Naive thymus-derived CD4-positive, alpha-beta T cell (primary cell): ENCODE measurements at regions not wholly inside any gene's neighbourhood (a gene's known extent, or its start where the extent isn't known, plus 50 kb on each side); places are given as distances from the start of the nearest gene placed in this dataset.

Experiments
- ATAC-seq: fragments of 150-1000 bp; cut with Tn5 transposase; 2 replicates; pipeline ENCODE4 v1.10.0; 2021; ENCODE audit warnings: mild to moderate bottlenecking, moderate library complexity
- CTCF ChIA-PET: fragments of 350-600 bp; sonication (Branson Sonifier 250); formaldehyde crosslinking; loops from one replicate; lab custom pipeline; 2021; ENCODE audit warnings: antibody characterized with exemption; lab: Charles Lee
- POLR2A ChIA-PET: fragments of 350-600 bp; sonication (Branson Sonifier 250); formaldehyde crosslinking; loops from one replicate; lab custom pipeline; 2021; ENCODE audit warnings: antibody characterized with exemption, inconsistent platforms; lab: Charles Lee
- DNase-seq, 9 donors: peaks; one replicate each; pipeline versions ENCODE4 v3.0.0 to v3.0.0-alpha.2; 2020 to 2022; ENCODE audit warnings: mixed read lengths in 1 of 9
- H3K27ac ChIP-seq: one replicate; pipeline ENCODE4 v1.7.0; 2013; ENCODE audit warnings: mild to moderate bottlenecking, low read depth, low read length, moderate library complexity
- H3K27me3 ChIP-seq, 2 donors: one replicate each; pipeline ENCODE4 v1.7.0; 2013; ENCODE audit warnings: low read length in 2 of 2, mild to moderate bottlenecking in 2 of 2, moderate library complexity in 2 of 2; ENCODE audit not compliant: control insufficient read depth in 2 of 2, insufficient read depth in 2 of 2
- H3K36me3 ChIP-seq, 3 experiments: 1 replicate in 2 of 3; 2 replicates in 1 of 3; pipeline ENCODE4 v1.7.0; 2013; ENCODE audit warnings: low read length in 3 of 3, mild to moderate bottlenecking in 3 of 3, moderate library complexity in 1 of 3; ENCODE audit not compliant: insufficient read depth in 3 of 3, control insufficient read depth in 2 of 3
- H3K4me1 ChIP-seq, 2 donors: one replicate each; pipeline ENCODE4 v1.7.0; 2013; ENCODE audit warnings: low read length in 2 of 2, mild to moderate bottlenecking in 2 of 2, moderate library complexity in 1 of 2; ENCODE audit not compliant: control insufficient read depth in 2 of 2, insufficient read depth in 2 of 2
- H3K4me3 ChIP-seq: 2 replicates; pipeline ENCODE4 v1.7.0; 2013; ENCODE audit warnings: mild to moderate bottlenecking, low read length
- H3K9me3 ChIP-seq, 3 experiments: 1 replicate in 2 of 3; 2 replicates in 1 of 3; pipeline ENCODE4 v1.7.0; 2013; ENCODE audit warnings: low read length in 3 of 3; ENCODE audit not compliant: control insufficient read depth in 2 of 3
- H3K27ac Mint-ChIP-seq, 9 donors: one replicate each; pipeline ENCODE4 v1.8.0; 2020 to 2022; ENCODE audit warnings: mixed read lengths in 9 of 9, mild to moderate bottlenecking in 8 of 9, moderate library complexity in 5 of 9, inconsistent platforms in 2 of 9
- H3K27me3 Mint-ChIP-seq, 5 donors: one replicate each; pipeline ENCODE4 v1.8.0; 2021 to 2022; ENCODE audit warnings: mixed read lengths in 5 of 5, mild to moderate bottlenecking in 1 of 5
- H3K36me3 Mint-ChIP-seq, 5 donors: one replicate each; pipeline ENCODE4 v1.8.0; 2020 to 2022; ENCODE audit warnings: mixed read lengths in 5 of 5, mild to moderate bottlenecking in 3 of 5, inconsistent platforms in 1 of 5
- H3K4me1 Mint-ChIP-seq, 7 donors: one replicate each; pipeline ENCODE4 v1.8.0; 2020 to 2022; ENCODE audit warnings: mixed read lengths in 7 of 7, mild to moderate bottlenecking in 3 of 7, inconsistent platforms in 1 of 7
- H3K4me3 Mint-ChIP-seq, 10 donors: one replicate each; pipeline ENCODE4 v1.8.0; 2020 to 2022; ENCODE audit warnings: mild to moderate bottlenecking in 10 of 10, mixed read lengths in 10 of 10, moderate library complexity in 6 of 10, inconsistent platforms in 2 of 10
- H3K9me3 Mint-ChIP-seq, 11 donors: one replicate each; pipeline ENCODE4 v1.8.0; 2020 to 2022; ENCODE audit warnings: mixed read lengths in 11 of 11, mild to moderate bottlenecking in 4 of 11, inconsistent platforms in 1 of 11, moderate library complexity in 1 of 11
- intact Hi-C, 2 donors: fragments of 100-400 bp; cut with micrococcal nuclease; formaldehyde crosslinking; loops; one replicate each; pipeline ENCODE4 v1.15.1; 2023

DNA sequence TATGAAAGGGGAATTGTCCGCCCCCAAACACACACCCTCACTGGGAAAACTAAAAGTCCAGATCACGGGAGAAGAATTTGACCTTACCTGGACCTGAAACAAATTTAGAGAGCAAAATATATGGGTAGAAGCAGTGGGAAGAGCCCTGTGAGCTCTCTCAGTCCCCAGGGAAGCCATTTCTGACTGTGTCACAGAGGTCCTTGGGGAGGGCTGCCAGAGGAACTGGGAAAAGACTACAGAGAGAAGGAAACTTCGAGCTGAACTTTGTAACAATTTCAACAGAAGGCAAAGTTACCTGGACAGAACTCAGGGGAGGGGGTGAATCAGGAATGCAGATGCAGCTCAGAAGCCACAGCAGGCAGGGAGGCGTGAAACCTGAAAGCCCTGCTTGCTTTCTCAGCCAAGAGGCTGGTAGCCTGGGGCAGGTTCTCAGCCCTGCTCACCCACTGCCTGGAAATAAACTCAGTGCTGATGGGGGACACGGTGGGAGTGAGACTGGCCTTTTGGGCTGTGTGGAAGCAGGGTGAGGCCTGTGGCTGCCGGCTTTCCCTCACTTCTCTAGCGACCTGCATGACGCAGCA, 163.8 kb downstream of the TMEM200A start:
- Mint-ChIP-seq H3K4me1 (peaks cover 7 to 38% (median 31%) of the 10 kb centered on the region in 7 donors), H3K36me3 (peaks cover 0 to 55% (median 11%) of the 10 kb centered on the region in 5 donors), H3K4me3 (no peak overlapping the region), H3K27me3 (no peaks in the 10 kb centered on the region), H3K27ac (no peak overlapping the region), H3K9me3 (peaks cover 0 to 50% (median 8%) of the 10 kb centered on the region in 11 donors)
- ATAC-seq = no peak
- Histone ChIP-seq H3K4me1 (peaks cover 14 to 21% of the 10 kb centered on the region in 2 donors), H3K9me3 (no peaks in the 10 kb centered on the region), H3K4me3 (no peak overlapping the region), H3K27ac (no peak overlapping the region), H3K27me3 (no peaks in the 10 kb centered on the region), H3K36me3 (no peaks in the 10 kb centered on the region)
- ChIA-PET CTCF (no interaction called here), POLR2A (no interaction called here)
- intact Hi-C loops = no loop called here
- no peak for DNase-seq

DNA sequence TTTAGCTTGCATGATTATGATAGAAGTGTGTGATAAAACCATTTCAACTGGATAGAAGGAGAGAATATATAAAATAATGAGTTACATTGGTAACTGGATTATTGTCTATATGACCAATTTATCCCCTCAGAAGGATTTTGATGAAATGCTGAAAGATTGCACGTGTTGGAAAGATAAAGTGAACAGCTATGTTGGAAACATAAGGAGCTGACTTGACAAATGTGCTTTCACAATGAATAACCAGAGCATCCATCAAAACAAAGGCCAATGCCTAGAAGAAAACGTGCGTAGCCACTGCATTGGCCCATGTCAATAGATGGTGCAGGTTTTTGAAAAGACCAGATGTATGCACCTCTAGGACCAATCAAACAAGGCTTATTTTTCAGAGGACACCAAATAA, 168.8 kb downstream of the TMEM200A start:
- intact Hi-C loops = no loop called here
- Histone ChIP-seq H3K27ac (no peak overlapping the region), H3K27me3 (no peaks in the 10 kb centered on the region), H3K4me3 (no peak overlapping the region), H3K9me3 (peaks cover 0 to 11% (median 0%) of the 10 kb centered on the region in 3 experiments), H3K4me1 (peaks cover 0 to 10% of the 10 kb centered on the region in 2 donors), H3K36me3 (no peaks in the 10 kb centered on the region)
- CTCF ChIA-PET = no interaction called here
- Mint-ChIP-seq H3K27me3 (no peaks in the 10 kb centered on the region), H3K4me1 (peaks cover 6 to 26% (median 14%) of the 10 kb centered on the region in 7 donors), H3K4me3 (no peak overlapping the region), H3K36me3 (peaks cover 12 to 50% (median 24%) of the 10 kb centered on the region in 5 donors), H3K27ac (no peak overlapping the region), H3K9me3 (peaks cover 15 to 55% (median 25%) of the 10 kb centered on the region in 11 donors)
- no peak for DNase-seq
- POLR2A ChIA-PET = no interaction called here
- no peak for ATAC-seq

GRCh38 chr6:130535242-130535641, 169.4 kb downstream of the TMEM200A start:
- no peak overlapping the region for H3K27ac ChIP-seq
- ChIA-PET CTCF (no interaction called here), POLR2A (no interaction called here)
- peaks cover 6 to 26% (median 12%) of the 10 kb centered on the region in 7 donors for H3K4me1 Mint-ChIP-seq
- H3K4me3 ChIP-seq = no peak overlapping the region
- ATAC-seq (no peak), DNase-seq (no peak)
- H3K36me3 Mint-ChIP-seq = peaks cover 12 to 52% (median 30%) of the 10 kb centered on the region in 5 donors
- no peak overlapping the region for H3K27ac Mint-ChIP-seq
- peaks cover 0 to 10% of the 10 kb centered on the region in 2 donors for H3K4me1 ChIP-seq
- intact Hi-C loops = no loop called here
- no peak overlapping the region for H3K4me3 Mint-ChIP-seq
- H3K27me3 ChIP-seq = no peaks in the 10 kb centered on the region
- H3K27me3 Mint-ChIP-seq = no peaks in the 10 kb centered on the region
- no peaks in the 10 kb centered on the region for H3K36me3 ChIP-seq
- H3K9me3 Mint-ChIP-seq = peaks cover 18 to 56% (median 31%) of the 10 kb centered on the region in 11 donors
- peaks cover 0 to 11% (median 0%) of the 10 kb centered on the region in 3 experiments for H3K9me3 ChIP-seq

DNA sequence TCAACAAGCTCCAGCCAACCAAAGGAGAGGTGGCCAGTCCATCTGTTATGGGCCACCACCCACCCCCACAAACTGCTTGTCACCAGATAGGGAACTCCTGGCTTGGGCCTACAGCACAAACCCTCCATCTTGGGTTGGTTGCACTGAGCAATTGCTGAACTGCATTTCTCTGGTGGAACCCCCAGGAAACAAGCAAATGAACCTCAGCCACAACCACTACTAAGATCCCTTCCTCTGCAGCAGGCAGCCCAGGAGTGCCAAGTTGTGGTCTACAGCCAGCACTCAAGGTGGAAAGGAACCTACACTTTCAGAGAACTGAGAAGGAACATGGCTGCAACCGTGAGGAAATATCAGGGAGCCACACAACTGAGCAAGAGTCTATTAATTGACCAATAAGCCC, 171.6 kb downstream of the TMEM200A start:
- no peak overlapping the region for H3K27ac ChIP-seq
- ChIA-PET CTCF (no interaction called here), POLR2A (interaction anchor here (1.7 kb wide), 1 partner anchor 12 kb away, joined by 4 read pairs; no protein-coding TSS in a partner anchor)
- peaks cover 0 to 10% of the 10 kb centered on the region in 2 donors for H3K4me1 ChIP-seq
- intact Hi-C loops = no loop called here
- Mint-ChIP-seq H3K27me3 (no peaks in the 10 kb centered on the region), H3K4me3 (peak overlapping the region in 7 of 10 donors; percentile 9 to 50 (median 19)), H3K27ac (peak overlapping the region in 3 of 9 donors; percentile 7 to 58 (median 43)), H3K36me3 (peaks cover 0 to 47% (median 24%) of the 10 kb centered on the region in 5 donors), H3K4me1 (peaks cover 6 to 21% (median 12%) of the 10 kb centered on the region in 7 donors), H3K9me3 (peaks cover 18 to 50% (median 27%) of the 10 kb centered on the region in 11 donors)
- H3K36me3 ChIP-seq = no peaks in the 10 kb centered on the region
- DNase-seq (no peak), ATAC-seq (peak; percentile 38)
- peaks cover 0 to 11% (median 0%) of the 10 kb centered on the region in 3 experiments for H3K9me3 ChIP-seq
- H3K4me3 ChIP-seq = no peak overlapping the region
- H3K27me3 ChIP-seq = no peaks in the 10 kb centered on the region

DNA sequence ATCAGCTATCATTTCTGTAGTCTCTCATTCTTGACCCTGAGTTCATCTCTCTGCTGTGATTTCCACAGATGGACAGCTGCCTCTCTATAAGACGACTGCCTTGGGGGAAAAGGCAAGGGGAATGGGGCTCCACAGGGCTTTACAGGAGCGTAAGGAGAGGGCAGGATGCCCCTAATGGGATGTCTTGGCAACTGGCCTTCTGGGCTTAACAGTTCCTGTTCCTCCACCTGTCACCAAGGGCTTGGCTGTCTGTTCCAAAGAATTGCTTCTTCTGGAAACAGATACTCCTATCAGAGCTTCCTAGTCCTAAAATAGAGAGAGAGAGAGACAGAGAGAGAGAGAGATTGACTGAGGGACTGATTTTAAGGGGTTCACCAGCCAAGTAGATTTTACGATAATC, 181.9 kb downstream of the TMEM200A start:
- Mint-ChIP-seq H3K4me3 (no peak overlapping the region), H3K9me3 (peaks cover 0 to 16% (median 0%) of the 10 kb centered on the region in 11 donors), H3K27me3 (no peaks in the 10 kb centered on the region), H3K4me1 (peaks cover 0 to 4% (median 0%) of the 10 kb centered on the region in 7 donors), H3K27ac (no peak overlapping the region), H3K36me3 (peaks cover 0 to 8% (median 0%) of the 10 kb centered on the region in 5 donors)
- Histone ChIP-seq H3K27me3 (no peaks in the 10 kb centered on the region), H3K36me3 (no peaks in the 10 kb centered on the region), H3K4me3 (no peak overlapping the region), H3K27ac (no peak overlapping the region), H3K9me3 (no peaks in the 10 kb centered on the region), H3K4me1 (no peaks in the 10 kb centered on the region)
- CTCF ChIA-PET = no interaction called here
- intact Hi-C loops = no loop called here
- no peak for DNase-seq
- POLR2A ChIA-PET = no interaction called here
- ATAC-seq = no peak

DNA sequence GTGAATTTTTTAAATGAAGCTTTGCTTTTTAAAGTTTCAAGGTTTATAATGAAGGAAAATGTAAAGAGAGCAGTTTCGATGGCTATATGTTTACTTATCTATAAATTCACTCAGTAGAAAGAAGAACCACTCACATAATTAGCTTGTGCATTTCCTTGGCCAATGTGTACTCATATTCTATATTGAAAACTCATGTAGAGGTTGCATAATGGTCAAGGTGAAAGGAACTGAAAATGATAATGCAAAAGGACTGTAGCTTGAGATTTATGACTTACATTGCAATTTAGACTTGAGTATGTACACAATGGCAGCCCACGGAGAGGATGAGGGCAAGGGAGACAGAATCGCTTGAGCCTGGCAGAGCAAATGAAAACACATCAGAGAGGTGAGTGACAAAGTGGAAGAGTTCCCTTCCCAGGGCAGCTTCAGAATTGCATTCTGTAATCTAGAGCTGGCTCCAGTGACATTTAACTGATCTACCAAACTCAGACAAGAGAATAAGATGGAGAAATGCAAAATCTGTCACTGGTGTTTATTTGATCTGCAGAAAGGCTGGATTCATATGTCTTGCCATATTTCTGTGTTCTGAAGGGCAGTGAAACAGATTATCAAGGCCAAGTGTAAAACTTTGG, 191.8 kb downstream of the TMEM200A start:
- no peak overlapping the region for H3K4me3 Mint-ChIP-seq
- ATAC-seq (no peak), DNase-seq (no peak)
- intact Hi-C loops = no loop called here
- Histone ChIP-seq H3K4me3 (no peak overlapping the region), H3K36me3 (no peaks in the 10 kb centered on the region), H3K27me3 (no peaks in the 10 kb centered on the region), H3K27ac (no peak overlapping the region), H3K4me1 (no peaks in the 10 kb centered on the region), H3K9me3 (no peaks in the 10 kb centered on the region)
- H3K27me3 Mint-ChIP-seq = peaks cover 0 to 1% (median 0%) of the 10 kb centered on the region in 5 donors
- ChIA-PET CTCF (no interaction called here), POLR2A (no interaction called here)
- H3K4me1 Mint-ChIP-seq = peaks cover 7 to 23% (median 19%) of the 10 kb centered on the region in 7 donors
- H3K36me3 Mint-ChIP-seq = peaks cover 0 to 28% (median 0%) of the 10 kb centered on the region in 5 donors
- H3K27ac Mint-ChIP-seq = no peak overlapping the region
- H3K9me3 Mint-ChIP-seq = peaks cover 0 to 21% (median 0%) of the 10 kb centered on the region in 11 donors
